ENCODE measurements at regions not wholly inside any gene's neighbourhood (a gene's known extent, or its start where the extent isn't known, plus 50 kb on each side); places are given as distances from the start of the nearest gene placed in this dataset.
A peak's percentile ranks its signal among the peaks of the same experiment; 100 is the strongest.

- no peaks in the 10 kb centered on the region for H3K36me3 ChIP-seq (replicated peaks in 1 of 2; ENCODE audit: control insufficient read depth in 1 of 2, insufficient read depth in 2 of 2, low read length in 2 of 2)
These were observed 56.8 kb downstream of the PPP1R3C start for GRCh38 chr10:91576096-91576545.

More at GRCh38 chr10:91576096-91576545, 56.8 kb downstream of the PPP1R3C start:
- FAIRE-seq (no peak), ATAC-seq (no peak), DNase-seq (ENCODE audit: low spot score) (no peak)
- intact Hi-C loops (cut with micrococcal nuclease; ENCODE audit: unreplicated experiment) (no loop called here), in situ Hi-C loops (cut with HindIII; ENCODE audit: extremely low pct_ligation_motif_present, low pct_unique_long_range_greater_than_20kb) (no loop called here)
- no peak overlapping the region for H2AFZ ChIP-seq (ENCODE audit: low read length)
- no TSS peak for BruUV-seq (replicated peaks)
- no peaks in the 10 kb centered on the region for H3K4me1 ChIP-seq (ENCODE audit: insufficient read depth, low read length)
- ChIA-PET CTCF (ENCODE audit: low intra/inter-chr PET ratio, low total read pairs) (no interaction called here), POLR2A (no interaction called here)
- no peak overlapping the region for H3K9ac ChIP-seq (ENCODE audit: insufficient read depth, low read depth, low read length)
- H3K27me3 ChIP-seq (ENCODE audit: control insufficient read depth in 1 of 2, insufficient read depth in 2 of 2, low read length in 2 of 2) = no peaks in the 10 kb centered on the region
- H3K27ac ChIP-seq (ENCODE audit: extremely low read length, insufficient read depth, low read length) = no peak overlapping the region
- no peaks in the 10 kb centered on the region for H3K9me3 ChIP-seq (ENCODE audit: low read length)
- no peaks in the 10 kb centered on the region for H3K79me2 ChIP-seq (ENCODE audit: insufficient read depth, low read length)
- no peak overlapping the region for H3K4me2 ChIP-seq (ENCODE audit: low read depth, low read length)
- no peak overlapping the region for H3K4me3 ChIP-seq (replicated peaks in 1 of 3; ENCODE audit: insufficient read depth in 1 of 3, low read depth in 2 of 3, low read length in 3 of 3)
- peak; percentile 27 to 35; a peak in 1 of 4 replicates for TF ChIP-seq MAFK (conservative IDR thresholded peaks at IDR 0.05 in 1 of 2, IDR thresholded peaks at IDR 0.05 in 1 of 2; ENCODE audit: low read length in 2 of 2)
- TF ChIP-seq HNRNPH1 (optimal IDR thresholded peaks at IDR 0.05; ENCODE audit: low read depth, low read length) = no peak
- no peak for TF ChIP-seq ZNF235 (CRISPR knock-in tag; IDR thresholded peaks at IDR 0.05; ENCODE audit: borderline replicate concordance)
- TF ChIP-seq ZNF546 (CRISPR knock-in tag; conservative IDR thresholded peaks at IDR 0.05) = no peak
- TF ChIP-seq ZNF761 (CRISPR knock-in tag; conservative IDR thresholded peaks at IDR 0.05) = no peak
- no peak for TF ChIP-seq ZNF710 (CRISPR knock-in tag; IDR thresholded peaks at IDR 0.05; ENCODE audit: borderline replicate concordance)
- no peak for TF ChIP-seq CREBL2 (CRISPR knock-in tag; IDR thresholded peaks at IDR 0.05; ENCODE audit: borderline replicate concordance)
- TF ChIP-seq MAFF (IDR thresholded peaks at IDR 0.05; ENCODE audit: low read depth, low read length) = 0 out of 2 replicates have a peak, but pooled peaks have one; percentile 16
- no peaks in the 10 kb centered on the region for H4K20me1 ChIP-seq (ENCODE audit: insufficient read depth, low read length)
